GM12878 (cell line): ENCODE measurements at regions not wholly inside any gene's neighbourhood (a gene's known extent, or its start where the extent isn't known, plus 50 kb on each side); places are given as distances from the start of the nearest gene placed in this dataset.

Experiments
- CEBPB ChIP-seq, 2 experiments: fragments of 150-350 bp in 1 of 2; IDR thresholded peaks; 2 replicates each; pipeline ENCODE4 v1.6.1; 2012 to 2014; ENCODE audit warnings: low read depth in 2 of 2, low read length in 2 of 2, borderline replicate concordance in 1 of 2, inconsistent platforms in 1 of 2
- CHD2 ChIP-seq: IDR thresholded peaks from 2 replicates; pipeline ENCODE4 v1.6.1; 2011; ENCODE audit warnings: low read depth, low read length, improper control_type of control experiment, borderline replicate concordance
- CREM ChIP-seq: IDR thresholded peaks from 2 replicates; pipeline ENCODE4 v1.6.1; 2014; ENCODE audit warnings: antibody characterized with exemption, low read depth
- EGR1 ChIP-seq, 2 experiments: IDR thresholded peaks; 1 replicate in 1 of 2; 2 replicates in 1 of 2; pipeline ENCODE4 v1.6.1; 2011 to 2012; ENCODE audit warnings: low read depth in 2 of 2, low read length in 2 of 2, borderline replicate concordance in 1 of 2, mild to moderate bottlenecking in 1 of 2, moderate library complexity in 1 of 2
- EZH2 ChIP-seq: IDR thresholded peaks from 2 replicates; pipeline ENCODE4 v1.6.1; 2012; ENCODE audit warnings: low read depth, mild to moderate bottlenecking, control low read depth, inconsistent platforms, low read length, borderline replicate concordance; ENCODE audit not compliant: control insufficient read depth
- FOS ChIP-seq: IDR thresholded peaks from 3 replicates; pipeline ENCODE4 v1.6.1; 2011; ENCODE audit warnings: borderline replicate concordance; ENCODE audit not compliant: insufficient read length; ENCODE audit errors: extremely low read depth
- MXI1 ChIP-seq: fragments of 150-350 bp; IDR thresholded peaks from 2 replicates; pipeline ENCODE4 v1.6.1; 2011; ENCODE audit warnings: low read depth, mild to moderate bottlenecking, inconsistent platforms, low read length, improper control_type of control experiment
- NRF1 ChIP-seq: conservative IDR thresholded peaks from 2 replicates; pipeline ENCODE4 v1.6.1; 2011; ENCODE audit warnings: mild to moderate bottlenecking, low read depth, low read length, improper control_type of control experiment
- POLR2A ChIP-seq: IDR thresholded peaks from 2 replicates; pipeline ENCODE4 v1.6.1; 2011; ENCODE audit warnings: low read depth, mild to moderate bottlenecking, low read length
- POLR2AphosphoS5 ChIP-seq: IDR thresholded peaks from 2 replicates; pipeline ENCODE4 v1.6.1; 2011; ENCODE audit warnings: mild to moderate bottlenecking, low read length, inconsistent platforms
- TF ChIP-seq, protein P1 (sequence below), 3 experiments: IDR thresholded peaks in 2 of 3; conservative IDR thresholded peaks in 1 of 3; 2 replicates each; pipeline ENCODE4 v1.5.1; 2011; ENCODE audit warnings: low read depth in 3 of 3, low read length in 3 of 3, mild to moderate bottlenecking in 3 of 3, control low read depth in 2 of 3, moderate library complexity in 2 of 3, inconsistent platforms in 1 of 3, mixed read lengths in 1 of 3; ENCODE audit not compliant: control insufficient read depth in 2 of 3, insufficient read depth in 1 of 3; ENCODE audit errors: extremely low read depth in 1 of 3

DNA sequence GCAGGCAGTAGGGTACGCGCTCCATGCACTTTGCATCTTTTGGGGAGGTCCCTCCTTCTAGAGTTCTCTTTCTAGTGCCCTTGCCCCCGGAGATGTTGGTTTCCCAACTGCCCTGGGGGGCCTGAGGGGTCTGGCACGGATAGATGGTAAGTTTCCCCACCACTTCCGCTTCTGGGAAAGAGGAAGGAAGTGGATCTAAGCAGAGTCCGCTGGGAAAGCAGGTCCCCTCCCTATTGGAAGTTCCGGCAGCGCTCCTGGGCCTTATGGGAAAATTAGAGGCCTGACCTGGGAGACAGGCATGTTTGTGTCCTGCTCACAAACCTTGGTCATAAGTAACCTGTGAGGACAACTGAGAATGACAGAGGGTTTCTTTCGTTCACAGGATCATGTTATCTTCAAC lies 274.4 kb downstream of the RPS6KC1 start:
- no peak for TF ChIP-seq NRF1
- TF ChIP-seq EZH2: no peak
- TF ChIP-seq FOS: no peak
- no peak for TF ChIP-seq CHD2
- no peak for TF ChIP-seq MXI1
- TF ChIP-seq, protein P1, sequence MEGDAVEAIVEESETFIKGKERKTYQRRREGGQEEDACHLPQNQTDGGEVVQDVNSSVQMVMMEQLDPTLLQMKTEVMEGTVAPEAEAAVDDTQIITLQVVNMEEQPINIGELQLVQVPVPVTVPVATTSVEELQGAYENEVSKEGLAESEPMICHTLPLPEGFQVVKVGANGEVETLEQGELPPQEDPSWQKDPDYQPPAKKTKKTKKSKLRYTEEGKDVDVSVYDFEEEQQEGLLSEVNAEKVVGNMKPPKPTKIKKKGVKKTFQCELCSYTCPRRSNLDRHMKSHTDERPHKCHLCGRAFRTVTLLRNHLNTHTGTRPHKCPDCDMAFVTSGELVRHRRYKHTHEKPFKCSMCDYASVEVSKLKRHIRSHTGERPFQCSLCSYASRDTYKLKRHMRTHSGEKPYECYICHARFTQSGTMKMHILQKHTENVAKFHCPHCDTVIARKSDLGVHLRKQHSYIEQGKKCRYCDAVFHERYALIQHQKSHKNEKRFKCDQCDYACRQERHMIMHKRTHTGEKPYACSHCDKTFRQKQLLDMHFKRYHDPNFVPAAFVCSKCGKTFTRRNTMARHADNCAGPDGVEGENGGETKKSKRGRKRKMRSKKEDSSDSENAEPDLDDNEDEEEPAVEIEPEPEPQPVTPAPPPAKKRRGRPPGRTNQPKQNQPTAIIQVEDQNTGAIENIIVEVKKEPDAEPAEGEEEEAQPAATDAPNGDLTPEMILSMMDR (IDR thresholded peaks at IDR 0.05 in 2 of 3, conservative IDR thresholded peaks at IDR 0.05 in 1 of 3; ENCODE audit: control insufficient read depth in 2 of 3, extremely low read depth in 1 of 3, insufficient read depth in 1 of 3, low read depth in 3 of 3, low read length in 3 of 3): no peak
- no peak for TF ChIP-seq POLR2A
- TF ChIP-seq POLR2AphosphoS5: no peak
- no peak for TF ChIP-seq EGR1 (IDR thresholded peaks at IDR 0.05; ENCODE audit: borderline replicate concordance in 1 of 2, low read depth in 2 of 2, low read length in 2 of 2)
- TF ChIP-seq CEBPB (IDR thresholded peaks at IDR 0.05; ENCODE audit: borderline replicate concordance in 1 of 2, low read depth in 2 of 2, low read length in 2 of 2): no peak
- TF ChIP-seq CREM: no peak
